KBM-7 (cell line): ENCODE measurements at regions not wholly inside any gene's neighbourhood (a gene's known extent, or its start where the extent isn't known, plus 50 kb on each side); places are given as distances from the start of the nearest gene placed in this dataset.
"Not testable (repeated sequence)": the region's sequence is repeated elsewhere in the genome, so short reads cannot be mapped to it uniquely, and the experiment has no call there.

ENCODE experiments used
- DNase-seq: peaks from one replicate; pipeline ENCODE4 v3.0.0-alpha.2; 2015
- in situ Hi-C: fragments of 300-500 bp; cut with MboI; formaldehyde crosslinking; loops from 2 replicates; pipeline ENCODE4 v1.14.3; 2020; ENCODE audit warnings: low sequenced_read_pairs, low pct_unique_long_range_greater_than_20kb, mixed read lengths

- DNase-seq, result no peak
- in situ Hi-C loops, result no loop called here
These were observed 75.3 kb upstream of the ZC3H15 start for GRCh38 chr2:186410802-186411201.

- no peak for DNase-seq
- in situ Hi-C loops, result no loop called here
These were observed 63.8 kb upstream of the ZC3H15 start for GRCh38 chr2:186422226-186422625.

GRCh38 chr2:186423481-186423880, 62.6 kb upstream of the ZC3H15 start:
- in situ Hi-C loops, result no loop called here
- DNase-seq, result no peak

GRCh38 chr2:186424265-186424664, 61.8 kb upstream of the ZC3H15 start:
- in situ Hi-C loops, result no loop called here

GRCh38 chr2:186425576-186425975, 60.5 kb upstream of the ZC3H15 start:
- DNase-seq, result no peak
- in situ Hi-C loops, result no loop called here

More at GRCh38 chr2:186424265-186424664, 61.8 kb upstream of the ZC3H15 start:
- no peak for DNase-seq

- in situ Hi-C loops, result no loop called here
- DNase-seq, result no peak
These were observed 59.7 kb upstream of the ZC3H15 start for GRCh38 chr2:186426153-186427016.

GRCh38 chr2:186427017-186427350, 59.1 kb upstream of the ZC3H15 start:
- in situ Hi-C loops, DNase-seq: not testable (repeated sequence)

- in situ Hi-C loops, result no loop called here
- DNase-seq, result no peak
These were observed 58.1 kb upstream of the ZC3H15 start for GRCh38 chr2:186427970-186428369.

GRCh38 chr2:186429104-186429503, 57.0 kb upstream of the ZC3H15 start:
- DNase-seq, result no peak
- in situ Hi-C loops, result no loop called here

- no peak for DNase-seq
- in situ Hi-C loops, result no loop called here
These were observed 54.8 kb upstream of the ZC3H15 start for GRCh38 chr2:186431306-186431705.

- no peak for DNase-seq
- in situ Hi-C loops, result no loop called here
These were observed 53.0 kb upstream of the ZC3H15 start for GRCh38 chr2:186433040-186433439.

- no peak for DNase-seq
- in situ Hi-C loops, result no loop called here
These were observed 52.2 kb upstream of the ZC3H15 start for GRCh38 chr2:186433777-186434432.
